ENCODE measurements at regions not wholly inside any gene's neighbourhood (a gene's known extent, or its start where the extent isn't known, plus 50 kb on each side); places are given as distances from the start of the nearest gene placed in this dataset.

GRCh38 chr6:81126150-81126549 lies 626.3 kb downstream of the TENT5A start:
- no peaks in the 10 kb centered on the region for H3K36me3 ChIP-seq (ENCODE audit: control insufficient read depth in 2 of 4, insufficient read depth in 4 of 4, low read length in 3 of 4)
- no peak overlapping the region for H2BK12ac ChIP-seq (ENCODE audit: low read depth, low read length)
- no peaks in the 10 kb centered on the region for H3K79me2 ChIP-seq (ENCODE audit: control insufficient read depth in 1 of 2, insufficient read depth in 2 of 2, low read length in 2 of 2)
- H3K4me3 ChIP-seq (ENCODE audit: extremely low read depth in 1 of 4, insufficient read depth in 2 of 4, low read depth in 3 of 4, low read length in 4 of 4) = no peak overlapping the region
- H3K9ac ChIP-seq (replicated peaks in 1 of 4; ENCODE audit: extremely low read depth in 1 of 4, low read depth in 3 of 4, low read length in 3 of 4) = peak overlapping the region in 1 of 4 experiments; percentile 13; a peak in 1 of 7 replicates
- ChIA-PET POLR2A (ENCODE audit: partially characterized antibody) (no interaction called here), CTCF (ENCODE audit: partially characterized antibody) (no interaction called here)
- no peak overlapping the region for H3K18ac ChIP-seq (ENCODE audit: extremely low read depth, low read length)
- no peak overlapping the region for H3K4ac ChIP-seq (replicated peaks; ENCODE audit: insufficient read length, low read depth, low read length)
- no peak overlapping the region for H3K23ac ChIP-seq (ENCODE audit: insufficient read length)
- H4K8ac ChIP-seq (ENCODE audit: extremely low read depth, insufficient read depth, low read length) = no peak overlapping the region
- no peak overlapping the region for H3K4me2 ChIP-seq (ENCODE audit: insufficient read depth in 1 of 2, low read depth in 2 of 2, low read length in 2 of 2)
- H2BK120ac ChIP-seq (replicated peaks; ENCODE audit: low read depth, low read length) = no peak overlapping the region
- no peaks in the 10 kb centered on the region for H3K4me1 ChIP-seq (replicated peaks in 1 of 4; ENCODE audit: control insufficient read depth in 3 of 4, insufficient read depth in 4 of 4, low read length in 3 of 4)
- DNase-seq (ENCODE audit: low read depth in 1 of 2, low spot score in 2 of 2) = no peak
- H2BK20ac ChIP-seq (ENCODE audit: low read length) = no peak overlapping the region
- no peak for FAIRE-seq
- H3K56ac ChIP-seq (replicated peaks; ENCODE audit: insufficient read length, low read depth, low read length) = no peak overlapping the region
- no peaks in the 10 kb centered on the region for H3K9me3 ChIP-seq (ENCODE audit: insufficient read depth in 2 of 2, low read depth in 1 of 2, low read length in 1 of 2)
- H3K27ac ChIP-seq (ENCODE audit: low read depth, low read length) = no peak overlapping the region
- H3K27me3 ChIP-seq (replicated peaks in 1 of 4; ENCODE audit: control insufficient read depth in 3 of 4, extremely low read depth in 1 of 4, insufficient read depth in 3 of 4, low read length in 3 of 4) = no peaks in the 10 kb centered on the region
- no peak overlapping the region for H3K14ac ChIP-seq (ENCODE audit: insufficient read length)
- H4K5ac ChIP-seq (ENCODE audit: insufficient read length, low read depth, low read length) = no peak overlapping the region
- H2BK15ac ChIP-seq (ENCODE audit: low read length) = no peak overlapping the region
- H3K79me1 ChIP-seq (ENCODE audit: low read depth, low read length) = no peaks in the 10 kb centered on the region
- no peaks in the 10 kb centered on the region for H4K20me1 ChIP-seq (replicated peaks in 1 of 2; ENCODE audit: control insufficient read depth in 1 of 2, insufficient read depth in 2 of 2, low read length in 2 of 2)
- WGBS, 2 experiments (ENCODE audit: extremely low coverage in 1 of 2, insufficient coverage in 1 of 2, insufficient read length in 1 of 2, insufficient replicate concordance in 2 of 2, low coverage in 1 of 2, low lambda C conversion rate in 2 of 2, missing lambda C conversion rate in 1 of 2) = 95% methylated on average over 2 of the region's 2 CpGs; no CpG with 5 or more reads in 1 of the 2 experiments
- H2AK5ac ChIP-seq (ENCODE audit: low read depth, low read length) = no peak overlapping the region
- no peaks in the 10 kb centered on the region for H3K23me2 ChIP-seq (ENCODE audit: low read depth, low read length)
- no peak overlapping the region for H4K91ac ChIP-seq (replicated peaks; ENCODE audit: insufficient read length, low read length)
- H2BK5ac ChIP-seq (ENCODE audit: low read depth, low read length) = no peak overlapping the region
- no peak overlapping the region for H2AFZ ChIP-seq (ENCODE audit: low read length)
- TF ChIP-seq JUND (IDR thresholded peaks at IDR 0.05; ENCODE audit: low read length) (no peak), NRF1 (IDR thresholded peaks at IDR 0.05; ENCODE audit: low read depth, low read length) (no peak), KDM5A (IDR thresholded peaks at IDR 0.05; ENCODE audit: low read length) (no peak), HDAC6 (IDR thresholded peaks at IDR 0.05; ENCODE audit: low read depth, low read length) (no peak), SP1 (IDR thresholded peaks at IDR 0.05; ENCODE audit: low read depth, low read length) (no peak), TAF7 (optimal IDR thresholded peaks at IDR 0.05; ENCODE audit: borderline replicate concordance, low read depth, low read length) (no peak), ATF3 (IDR thresholded peaks at IDR 0.05; ENCODE audit: insufficient read depth, low read depth, low read length) (no peak), EGR1 (IDR thresholded peaks at IDR 0.05; ENCODE audit: borderline replicate concordance, low read depth, low read length) (no peak), CEBPB (IDR thresholded peaks at IDR 0.05; ENCODE audit: low read depth, low read length) (no peak)

Data from H1 (cell line).